ENCODE measurements at regions not wholly inside any gene's neighbourhood (a gene's known extent, or its start where the extent isn't known, plus 50 kb on each side); places are given as distances from the start of the nearest gene placed in this dataset.
"Not testable (repeated sequence)": the region's sequence is repeated elsewhere in the genome, so short reads cannot be mapped to it uniquely, and the experiment has no call there.

DNA sequence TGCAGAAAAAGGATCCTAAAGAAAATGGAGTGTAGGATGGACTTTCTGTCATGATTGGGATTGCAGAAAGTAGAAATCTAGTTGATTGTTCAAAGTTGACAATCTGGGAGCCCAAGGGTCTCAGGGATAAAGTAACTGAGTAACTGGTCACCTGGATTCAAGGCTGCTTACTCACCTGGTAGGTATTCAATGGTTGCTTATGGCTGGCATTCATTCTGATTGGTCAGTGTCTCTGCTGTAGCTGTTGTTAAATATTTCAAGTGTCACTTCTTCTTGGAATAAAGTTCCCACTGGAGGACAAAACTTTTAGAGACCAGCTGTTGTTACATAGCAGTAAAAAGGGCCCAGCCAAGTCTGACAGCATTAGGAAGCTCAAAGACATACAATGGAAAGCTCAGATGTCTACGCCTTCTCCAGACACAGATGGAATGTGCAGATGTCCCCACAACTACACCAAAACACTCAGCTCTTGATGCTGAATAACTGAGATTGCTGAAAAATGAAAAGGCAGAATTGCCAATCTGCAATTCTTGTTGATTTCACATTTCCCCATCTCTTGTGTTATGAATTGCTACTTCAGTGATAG is 106.9 kb downstream of the ZNF467 start:
- Histone ChIP-seq H3K27ac (ENCODE audit: low read depth in 1 of 2, low read length in 1 of 2) (no peak overlapping the region), H3K36me3 (ENCODE audit: control insufficient read depth in 4 of 4, insufficient read depth in 4 of 4, low read length in 4 of 4) (no peaks in the 10 kb centered on the region), H3K4me1 (ENCODE audit: control insufficient read depth in 5 of 5, insufficient read depth in 5 of 5, low read length in 5 of 5) (peaks cover 0 to 13% (median 0%) of the 10 kb centered on the region in 5 donors), H3K9me3 (ENCODE audit: control insufficient read depth in 4 of 4, insufficient read depth in 3 of 4, low read length in 3 of 4) (peaks cover 0 to 5% (median 0%) of the 10 kb centered on the region in 4 donors), H3K27me3 (ENCODE audit: control insufficient read depth in 3 of 3, insufficient read depth in 3 of 3, low read length in 2 of 3) (no peaks in the 10 kb centered on the region), H3K4me3 (no peak overlapping the region), H3K9ac (ENCODE audit: insufficient read depth in 1 of 2, low read length in 2 of 2) (no peak overlapping the region)
- DNase-seq = peak in 2 of 3 donors; percentile 5 to 20
- WGBS, 2 donors = 48 to 71% methylated on average over 1 of the region's 1 CpG
- ATAC-seq (ENCODE audit: insufficient read depth, low FRiP score) = no peak
- no peak for TF ChIP-seq CTCF (IDR thresholded peaks at IDR 0.05; ENCODE audit: control extremely low read depth, extremely low read depth)

DNA sequence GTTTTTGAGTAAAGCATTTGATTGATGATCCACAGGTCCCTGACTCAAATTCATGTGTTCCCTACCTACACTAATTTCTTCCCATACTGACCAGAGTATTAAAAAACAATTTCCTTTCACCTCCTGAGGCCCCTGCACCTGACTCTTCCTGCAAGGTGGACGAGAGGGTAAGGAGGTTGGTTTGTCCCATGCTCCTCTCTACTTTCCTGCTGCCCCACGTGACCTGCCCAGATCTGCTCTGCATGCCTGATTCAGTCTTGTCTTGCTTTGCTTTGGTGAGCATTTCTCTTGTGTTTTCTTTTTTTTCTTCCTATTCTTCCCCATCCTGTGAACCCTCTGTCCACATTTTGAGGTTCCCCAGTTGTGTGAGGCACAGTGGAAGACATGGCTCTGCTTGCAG is 107.8 kb downstream of the ZNF467 start:
- 74 to 76% methylated on average over 2 of the region's 2 CpGs for WGBS, 2 donors
- H3K9ac ChIP-seq (ENCODE audit: insufficient read depth in 1 of 2, low read length in 2 of 2); H3K27ac ChIP-seq (ENCODE audit: low read depth in 1 of 2, low read length in 1 of 2); DNase-seq; H3K36me3 ChIP-seq (ENCODE audit: control insufficient read depth in 4 of 4, insufficient read depth in 4 of 4, low read length in 4 of 4); ATAC-seq (ENCODE audit: insufficient read depth, low FRiP score); H3K4me3 ChIP-seq; H3K9me3 ChIP-seq (ENCODE audit: control insufficient read depth in 4 of 4, insufficient read depth in 3 of 4, low read length in 3 of 4); H3K4me1 ChIP-seq (ENCODE audit: control insufficient read depth in 5 of 5, insufficient read depth in 5 of 5, low read length in 5 of 5); H3K27me3 ChIP-seq (ENCODE audit: control insufficient read depth in 3 of 3, insufficient read depth in 3 of 3, low read length in 2 of 3): not testable (repeated sequence)

DNA sequence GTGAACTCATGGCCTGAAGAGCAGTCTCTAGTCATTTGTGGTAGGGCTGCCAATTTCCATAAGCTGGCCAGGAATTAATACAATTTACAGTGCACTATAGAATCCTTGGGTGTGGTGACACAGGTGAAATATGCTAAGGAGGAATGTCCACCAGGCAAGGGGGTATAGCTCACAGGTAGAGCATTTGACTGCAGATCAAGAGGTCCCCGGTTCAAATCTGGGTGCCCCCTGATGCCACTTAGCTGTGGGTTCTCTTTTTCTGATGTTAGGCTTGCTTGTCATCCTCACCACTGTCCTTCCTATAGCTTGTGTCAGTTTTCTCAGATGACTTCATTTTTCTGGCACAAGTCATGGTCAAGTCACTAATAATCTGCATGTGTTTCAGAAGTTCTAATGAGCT is 108.7 kb downstream of the ZNF467 start:
- ATAC-seq (ENCODE audit: insufficient read depth, low FRiP score) (no peak), DNase-seq (no peak)
- 82 to 89% methylated on average over 1 of the region's 1 CpG for WGBS, 2 donors
- TF ChIP-seq CTCF (IDR thresholded peaks at IDR 0.05; ENCODE audit: control extremely low read depth, extremely low read depth) = no peak
- Histone ChIP-seq H3K9me3 (ENCODE audit: control insufficient read depth in 4 of 4, insufficient read depth in 3 of 4, low read length in 3 of 4) (peaks cover 0 to 5% (median 0%) of the 10 kb centered on the region in 4 donors), H3K36me3 (ENCODE audit: control insufficient read depth in 4 of 4, insufficient read depth in 4 of 4, low read length in 4 of 4) (no peaks in the 10 kb centered on the region), H3K9ac (ENCODE audit: insufficient read depth in 1 of 2, low read length in 2 of 2) (no peak overlapping the region), H3K27me3 (ENCODE audit: control insufficient read depth in 3 of 3, insufficient read depth in 3 of 3, low read length in 2 of 3) (no peaks in the 10 kb centered on the region), H3K4me3 (no peak overlapping the region), H3K4me1 (ENCODE audit: control insufficient read depth in 5 of 5, insufficient read depth in 5 of 5, low read length in 5 of 5) (no peaks in the 10 kb centered on the region), H3K27ac (ENCODE audit: low read depth in 1 of 2, low read length in 1 of 2) (no peak overlapping the region)

GRCh38 chr7:149664176-149664575 is 109.2 kb downstream of the ZNF467 start:
- Histone ChIP-seq H3K4me3 (no peak overlapping the region), H3K27ac (ENCODE audit: low read depth in 1 of 2, low read length in 1 of 2) (no peak overlapping the region), H3K9me3 (ENCODE audit: control insufficient read depth in 4 of 4, insufficient read depth in 3 of 4, low read length in 3 of 4) (peaks cover 0 to 5% (median 0%) of the 10 kb centered on the region in 4 donors), H3K4me1 (ENCODE audit: control insufficient read depth in 5 of 5, insufficient read depth in 5 of 5, low read length in 5 of 5) (no peaks in the 10 kb centered on the region), H3K27me3 (ENCODE audit: control insufficient read depth in 3 of 3, insufficient read depth in 3 of 3, low read length in 2 of 3) (no peaks in the 10 kb centered on the region), H3K36me3 (ENCODE audit: control insufficient read depth in 4 of 4, insufficient read depth in 4 of 4, low read length in 4 of 4) (no peaks in the 10 kb centered on the region), H3K9ac (ENCODE audit: insufficient read depth in 1 of 2, low read length in 2 of 2) (no peak overlapping the region)
- WGBS, 2 donors = 71 to 87% methylated on average over 5 of the region's 5 CpGs
- no peak for DNase-seq
- ATAC-seq (ENCODE audit: insufficient read depth, low FRiP score) = no peak
- TF ChIP-seq CTCF (IDR thresholded peaks at IDR 0.05; ENCODE audit: control extremely low read depth, extremely low read depth) = no peak

Measured in lung (tissue), 11 donors.